HG03521 (cell line): ENCODE measurements at regions not wholly inside any gene's neighbourhood (a gene's known extent, or its start where the extent isn't known, plus 50 kb on each side); places are given as distances from the start of the nearest gene placed in this dataset.
"Not testable (repeated sequence)": the region's sequence is repeated elsewhere in the genome, so short reads cannot be mapped to it uniquely, and the experiment has no call there.

Source experiments
- ATAC-seq: cut with Tn5 transposase; IDR thresholded peaks from one replicate; pipeline ENCODE4 v1.9.1; 2021; ENCODE audit warnings: mild to moderate bottlenecking, moderate library complexity; ENCODE audit not compliant: unreplicated experiment

DNA sequence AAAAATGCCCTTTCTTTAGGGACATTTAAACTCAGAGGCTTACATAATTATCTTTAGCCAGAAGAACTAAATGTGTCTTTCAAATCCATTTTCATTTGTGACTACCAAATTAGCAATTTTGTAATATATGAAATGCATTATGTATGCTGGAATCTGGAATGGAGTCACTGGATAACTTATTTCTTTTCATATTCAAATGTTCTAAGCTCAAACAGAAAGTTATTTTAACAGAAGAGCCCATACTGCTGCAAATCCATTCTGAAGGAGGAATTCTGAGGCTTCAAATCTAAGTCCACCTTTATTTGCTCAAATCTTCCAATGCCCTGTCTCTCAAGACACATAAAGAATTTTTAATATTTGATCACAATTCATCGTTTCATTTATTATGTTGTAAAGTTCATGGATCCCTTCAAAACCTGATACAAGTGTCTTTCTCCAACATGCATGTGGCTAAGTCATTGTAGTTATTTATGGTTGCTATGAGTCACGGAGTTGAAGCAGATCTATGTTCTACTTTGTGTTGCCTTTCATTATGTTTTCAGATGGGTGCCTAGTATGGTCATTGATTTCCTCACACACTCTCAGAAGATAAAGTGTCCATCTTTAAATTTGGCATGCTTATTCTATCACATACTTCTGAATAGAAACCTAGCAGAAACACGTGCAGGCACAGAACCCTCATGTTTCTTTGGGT, 214.8 kb upstream of the GCFC2 start:
- ATAC-seq, result no peak

DNA sequence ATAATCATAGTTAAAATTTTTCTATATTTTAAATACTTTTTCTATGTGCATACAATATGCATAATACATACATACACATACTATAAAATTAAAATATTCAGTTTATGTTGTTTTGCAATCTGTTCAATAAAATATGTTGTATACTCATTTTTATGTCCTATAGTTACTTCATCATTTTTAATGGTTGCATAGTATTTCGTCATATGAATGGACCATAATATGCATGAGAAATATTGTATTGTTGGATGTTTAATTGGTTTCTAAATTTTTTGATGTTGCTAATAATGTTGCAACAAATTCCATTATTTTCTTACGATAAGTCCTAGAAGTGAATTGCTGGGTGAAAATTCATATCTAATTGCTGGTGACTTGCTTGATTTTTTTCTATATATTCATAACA, 211.5 kb upstream of the GCFC2 start:
- ATAC-seq, result no peak

DNA sequence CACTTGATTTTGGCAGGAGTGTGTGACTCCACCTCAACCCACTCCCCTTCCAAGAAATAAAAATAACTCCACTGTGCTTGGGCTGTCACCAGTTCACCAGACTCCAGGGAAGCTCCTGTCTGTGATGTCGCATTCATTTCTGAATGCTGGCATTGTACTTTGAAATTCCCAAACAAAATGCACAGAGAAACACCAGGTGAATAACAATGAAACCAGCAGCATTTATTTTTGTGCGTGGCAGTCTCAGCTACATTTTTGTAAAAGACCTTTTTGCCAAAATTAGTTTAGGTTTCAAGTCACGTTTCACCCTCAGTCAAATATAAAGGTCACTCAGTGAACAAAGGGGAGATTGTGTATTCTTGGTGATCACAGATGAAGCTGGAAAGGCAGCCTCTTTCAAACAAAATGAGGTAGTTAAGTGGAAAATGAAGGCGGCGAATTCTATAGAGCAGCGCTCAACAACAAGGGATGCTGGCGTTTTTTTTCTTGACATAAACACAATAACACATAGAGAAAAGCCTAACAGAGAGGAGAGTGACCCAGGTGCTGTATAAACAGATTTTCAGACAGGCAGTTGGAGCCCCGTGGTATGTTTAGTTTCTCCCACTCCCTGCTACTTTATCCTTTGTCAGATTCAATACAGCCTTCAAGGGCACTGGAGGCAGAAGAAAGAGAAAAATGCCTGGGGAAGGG, 210.3 kb upstream of the GCFC2 start:
- ATAC-seq, result no peak

DNA sequence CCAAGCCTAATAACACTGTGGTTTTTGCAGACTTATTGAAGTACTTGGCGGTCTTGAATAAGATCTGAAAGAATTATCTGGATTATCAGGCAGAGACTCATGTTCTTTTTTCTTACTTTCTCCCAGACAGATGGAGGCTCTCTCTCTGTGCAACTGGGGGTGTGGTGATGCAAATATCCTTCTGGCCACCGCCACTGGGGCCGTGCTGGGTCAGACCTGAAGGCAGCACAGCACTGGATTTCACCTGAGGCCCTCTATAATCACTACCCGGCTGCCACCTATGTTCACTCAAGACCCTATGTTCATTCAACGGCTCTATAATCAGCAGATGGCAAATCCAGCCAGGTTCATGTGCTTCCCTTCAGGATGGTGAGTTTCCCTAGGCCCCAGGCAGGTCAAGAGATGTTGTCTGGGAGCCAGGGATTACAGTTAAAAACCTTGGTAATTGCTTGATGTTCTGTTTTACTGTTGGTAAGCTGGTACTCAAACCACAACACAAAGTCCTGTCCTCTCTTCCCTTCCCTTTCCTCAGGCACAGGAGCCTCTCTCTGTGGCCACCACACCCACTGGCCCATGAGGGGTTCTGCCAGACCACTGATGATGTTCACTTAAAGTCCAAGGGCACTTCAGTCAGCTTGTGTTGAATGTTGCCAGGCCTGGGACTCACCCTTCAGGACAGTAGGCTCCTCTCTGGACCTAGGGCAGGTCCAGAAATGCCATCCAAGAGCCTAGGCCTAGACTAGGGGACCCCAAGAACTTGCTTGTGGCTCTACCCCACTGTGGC, 205.3 kb upstream of the GCFC2 start:
- no peak for ATAC-seq

DNA sequence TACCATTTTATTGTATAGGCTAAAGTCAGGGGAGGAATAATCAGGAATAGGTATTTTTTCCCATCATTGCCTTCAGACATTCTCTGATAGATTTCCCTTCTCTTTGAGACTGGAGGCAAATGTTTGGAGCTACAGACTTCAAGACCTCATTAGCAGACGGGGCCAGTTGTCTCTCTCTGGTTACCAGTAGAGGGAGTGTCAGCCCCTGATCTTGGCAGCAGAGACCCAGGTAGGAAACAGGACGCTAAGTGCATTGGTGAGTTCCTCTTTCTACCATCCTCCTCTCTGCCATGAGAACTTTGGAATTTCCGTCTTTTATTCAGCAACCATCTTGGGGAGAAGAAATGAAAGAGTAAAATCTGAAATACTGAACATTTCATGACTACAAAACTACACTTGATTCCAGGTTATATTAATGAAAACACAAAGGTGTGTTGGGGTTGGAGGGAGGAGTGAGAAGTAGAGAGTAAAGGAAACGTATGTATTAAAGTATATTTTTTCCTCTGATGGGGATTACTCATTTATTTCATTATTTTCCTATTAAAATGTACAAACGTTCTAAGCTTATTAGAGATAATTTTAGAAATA, 186.2 kb upstream of the GCFC2 start:
- peak; percentile 77 for ATAC-seq

DNA sequence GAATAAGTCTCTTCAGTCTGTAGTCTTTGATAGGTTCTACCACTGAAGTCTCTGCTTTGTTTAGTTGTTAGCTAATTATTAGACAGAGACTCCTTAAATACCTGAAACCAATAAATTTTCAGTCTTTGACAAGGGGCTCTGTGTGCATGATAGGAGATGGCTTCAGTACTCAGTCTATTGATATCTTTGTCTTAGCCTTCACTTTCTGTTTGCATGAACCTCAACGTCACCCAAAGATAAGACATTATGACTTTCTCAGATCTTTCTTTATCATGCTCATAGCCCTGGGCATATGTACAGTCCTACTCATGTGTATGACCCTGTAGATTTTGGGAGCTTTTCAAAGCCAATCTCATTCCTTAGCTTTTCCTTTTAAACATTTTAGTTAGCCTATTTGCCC, 183.5 kb upstream of the GCFC2 start:
- peak; percentile 39 for ATAC-seq

DNA sequence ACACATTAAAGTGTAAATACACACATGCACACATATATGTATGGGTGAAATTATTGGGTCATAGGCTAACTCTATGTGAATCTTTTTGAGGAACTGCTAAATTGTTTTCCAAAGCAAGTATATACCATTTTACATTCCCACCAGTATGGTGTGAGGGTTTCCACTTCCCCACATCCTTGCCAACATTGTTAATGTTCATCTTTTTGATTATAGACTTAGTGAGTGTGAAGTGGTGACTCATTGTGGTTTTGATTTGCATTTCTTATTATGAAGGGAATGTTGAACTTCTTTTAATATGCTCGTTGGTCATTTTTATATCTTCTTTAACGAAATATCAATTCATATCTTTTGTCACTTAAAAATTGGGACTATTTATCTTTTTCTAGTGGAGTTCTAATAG, 181.8 kb upstream of the GCFC2 start:
- no peak for ATAC-seq

DNA sequence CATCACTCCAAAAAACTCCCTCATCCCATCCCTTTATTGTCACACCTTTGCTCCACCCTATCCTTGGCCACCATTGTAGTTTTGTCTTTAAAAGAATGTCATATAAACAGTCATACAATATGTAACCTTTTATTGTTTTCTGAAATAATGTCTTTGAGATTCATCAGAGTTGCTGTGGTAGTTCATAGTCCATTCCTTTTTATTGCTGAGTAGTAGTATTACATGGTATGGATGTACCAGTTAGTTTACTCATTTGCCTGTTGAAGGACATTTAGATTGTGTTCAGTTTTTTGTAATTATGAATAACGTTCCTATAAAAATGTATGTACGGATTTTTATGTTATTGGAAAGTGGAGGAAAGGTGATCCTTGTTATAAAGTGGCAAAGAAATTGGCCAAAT, 171.8 kb upstream of the GCFC2 start:
- ATAC-seq, result no peak

DNA sequence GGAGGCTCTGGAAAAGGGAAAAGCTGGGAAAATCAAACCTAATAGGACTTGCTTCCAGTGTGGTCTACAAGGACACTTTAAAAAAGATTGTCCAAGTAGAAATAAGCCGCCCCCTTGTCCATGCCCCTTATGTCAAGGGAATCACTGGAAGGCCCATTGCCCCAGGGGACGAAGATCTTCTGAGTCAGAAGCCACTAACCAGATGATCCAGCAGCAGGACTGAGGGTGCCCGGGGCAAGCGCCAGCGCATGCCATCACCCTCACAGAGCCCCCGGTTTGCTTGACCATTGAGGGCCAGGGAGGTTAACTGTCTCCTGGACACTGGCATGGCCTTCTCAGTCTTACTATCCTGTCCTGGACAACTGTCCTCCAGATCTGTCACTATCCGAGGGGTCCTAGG, 164.9 kb upstream of the GCFC2 start:
- not testable (repeated sequence) for ATAC-seq

DNA sequence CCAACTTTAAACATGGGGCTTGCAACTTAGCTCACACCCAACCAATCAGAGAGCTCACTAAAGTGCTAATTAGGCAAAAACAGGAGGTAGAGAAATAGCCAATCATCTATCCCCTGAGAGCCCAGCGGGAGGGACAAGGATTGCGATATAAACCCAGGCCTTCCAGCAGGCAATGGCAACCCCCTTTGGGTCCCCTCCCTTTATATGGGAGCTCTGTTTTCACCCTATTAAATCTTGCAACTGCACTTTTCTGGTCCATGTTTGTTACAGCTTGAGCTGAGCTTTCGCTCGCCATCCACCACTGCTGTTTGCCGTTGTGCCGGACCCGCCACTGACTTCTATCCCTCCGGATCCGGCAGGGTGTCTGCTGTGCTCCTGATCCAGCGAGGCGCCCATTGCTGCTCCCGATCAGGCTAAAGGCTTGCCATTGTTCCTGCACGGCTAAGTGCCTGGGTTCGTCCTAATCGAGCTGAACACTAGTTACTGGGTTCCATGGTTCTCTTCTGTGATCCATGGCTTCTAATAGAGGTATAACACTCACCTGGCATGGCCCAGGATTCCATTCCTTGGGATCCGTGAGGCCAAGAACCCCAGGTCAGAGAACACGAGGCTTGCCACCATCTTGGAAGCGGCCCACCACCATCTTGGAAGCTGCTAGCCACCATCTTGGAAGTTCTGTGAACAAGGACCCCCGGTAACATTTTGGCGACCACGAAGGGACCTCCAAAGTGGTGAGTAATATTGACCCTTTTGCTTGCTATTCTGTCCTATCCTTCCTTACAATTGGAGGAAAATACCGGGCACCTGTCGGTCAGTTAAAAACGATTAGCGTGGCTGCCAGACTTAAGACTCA, 161.3 kb upstream of the GCFC2 start:
- ATAC-seq, result not testable (repeated sequence)

DNA sequence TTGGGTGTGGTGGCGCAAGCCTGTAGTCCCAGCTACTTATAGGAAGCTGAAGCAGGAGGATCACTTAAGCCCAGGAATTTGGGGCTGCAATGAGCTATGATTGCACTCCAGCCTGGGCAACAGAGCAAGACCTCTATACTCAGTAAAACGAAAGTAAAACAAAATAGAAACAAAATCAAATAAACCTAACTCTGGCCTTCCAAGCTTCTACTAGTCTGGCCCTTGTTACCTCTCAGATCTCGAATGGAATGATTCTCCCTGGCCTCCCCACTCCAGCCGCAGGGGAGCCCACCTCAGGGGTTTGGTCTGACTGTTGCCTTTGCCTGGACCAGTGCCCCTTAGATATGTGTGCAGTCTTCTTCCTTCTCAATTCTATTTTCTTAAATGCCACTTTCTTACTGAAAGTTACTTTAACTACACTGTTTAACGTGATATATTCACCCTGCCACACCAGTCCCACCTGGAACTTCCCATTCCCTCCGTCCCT, 160.0 kb upstream of the GCFC2 start:
- no peak for ATAC-seq

DNA sequence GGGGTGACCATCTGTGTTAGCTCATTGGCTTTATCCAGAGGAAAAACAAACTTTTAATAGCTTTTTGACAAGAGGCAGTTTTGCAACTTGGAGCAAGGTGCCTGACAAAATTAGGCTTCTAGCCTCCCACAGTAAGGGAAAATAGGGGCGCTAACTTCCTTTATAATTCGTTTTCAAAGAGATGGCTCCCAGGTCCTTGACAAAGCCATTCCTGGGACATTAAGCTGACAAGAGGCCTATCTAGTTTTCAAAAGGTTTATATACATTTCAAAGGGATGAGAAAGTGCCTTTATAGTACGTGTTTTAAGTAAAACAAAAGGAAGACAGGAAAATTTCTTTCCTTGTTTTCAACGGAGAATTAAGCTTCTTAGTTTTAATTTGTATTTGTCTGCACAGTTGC, 159.4 kb upstream of the GCFC2 start:
- ATAC-seq, result no peak

DNA sequence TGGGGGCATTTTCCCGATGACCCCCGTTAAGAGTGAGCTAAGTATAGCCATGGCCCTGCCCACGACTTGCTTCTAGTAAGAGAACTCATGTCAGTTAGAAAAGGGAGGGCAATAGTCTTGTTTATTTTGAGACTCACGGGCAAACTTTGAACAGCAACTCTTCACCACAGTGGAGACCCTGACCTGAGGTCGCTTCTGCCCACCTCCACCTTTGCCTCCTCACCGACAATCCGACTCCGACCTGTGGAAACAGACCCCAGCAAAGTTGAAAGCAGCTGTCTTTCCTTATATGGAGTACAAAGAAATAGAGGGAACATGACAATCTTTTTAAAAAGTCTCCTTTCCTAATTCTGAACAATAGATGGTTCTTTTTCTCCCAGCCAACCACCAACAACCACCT, 155.0 kb upstream of the GCFC2 start:
- ATAC-seq, result no peak

DNA sequence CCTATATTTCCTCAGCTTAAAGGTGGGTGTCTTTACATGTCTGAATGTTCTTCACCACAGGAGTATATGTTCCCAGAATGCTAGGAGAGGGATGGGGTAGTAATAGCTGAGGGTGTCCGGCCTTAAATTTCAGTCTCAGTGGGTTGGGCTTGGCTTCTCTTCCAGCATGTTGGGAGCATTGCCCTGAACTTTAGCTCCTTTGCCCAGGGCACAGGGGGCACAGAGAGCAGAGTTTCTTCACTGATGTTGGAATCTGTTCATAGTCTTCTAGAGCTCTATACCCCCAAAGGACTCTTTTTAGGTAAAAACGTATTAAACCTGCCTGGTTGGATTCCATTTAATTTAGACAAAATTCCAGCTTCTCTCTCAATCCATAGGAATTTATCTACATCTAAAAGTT, 154.4 kb upstream of the GCFC2 start:
- no peak for ATAC-seq

DNA sequence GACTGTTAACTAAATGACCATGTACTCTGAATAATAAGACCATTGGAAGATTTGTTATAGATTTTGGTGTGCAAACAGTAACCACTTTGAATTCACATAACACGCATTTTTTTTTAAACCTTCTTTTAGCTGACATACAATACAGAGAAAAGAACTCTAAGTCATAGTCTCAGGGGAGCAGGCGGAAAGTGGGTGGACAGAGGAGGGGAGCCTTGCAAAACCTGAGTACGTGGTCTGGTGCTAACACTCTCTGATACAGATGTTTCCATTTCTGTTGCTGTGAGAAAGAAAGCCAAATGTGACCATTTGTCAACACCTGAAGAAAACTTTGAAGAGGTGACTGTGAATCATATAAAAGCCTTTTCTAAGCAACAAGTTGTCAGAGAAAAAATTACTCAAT, 151.8 kb upstream of the GCFC2 start:
- ATAC-seq, result no peak

DNA sequence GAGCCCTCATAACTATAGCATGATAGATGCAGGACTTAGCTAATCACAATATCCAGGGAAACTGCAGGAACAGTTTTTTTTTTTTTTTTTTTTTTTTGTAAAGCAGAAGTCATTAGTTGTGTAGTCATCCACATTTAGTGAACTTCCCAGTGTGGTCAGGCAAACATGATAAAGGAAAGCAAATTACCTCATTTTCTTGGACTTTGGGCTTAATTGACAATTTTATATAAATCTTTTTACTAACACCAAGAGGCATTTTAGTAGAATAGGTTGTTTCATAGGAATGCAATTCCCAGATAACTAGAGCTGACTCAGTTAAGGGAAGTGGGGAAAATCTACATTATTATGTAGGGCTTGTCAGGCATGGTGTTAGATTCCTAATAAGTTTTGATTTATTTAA, 142.7 kb upstream of the GCFC2 start:
- ATAC-seq, result no peak

DNA sequence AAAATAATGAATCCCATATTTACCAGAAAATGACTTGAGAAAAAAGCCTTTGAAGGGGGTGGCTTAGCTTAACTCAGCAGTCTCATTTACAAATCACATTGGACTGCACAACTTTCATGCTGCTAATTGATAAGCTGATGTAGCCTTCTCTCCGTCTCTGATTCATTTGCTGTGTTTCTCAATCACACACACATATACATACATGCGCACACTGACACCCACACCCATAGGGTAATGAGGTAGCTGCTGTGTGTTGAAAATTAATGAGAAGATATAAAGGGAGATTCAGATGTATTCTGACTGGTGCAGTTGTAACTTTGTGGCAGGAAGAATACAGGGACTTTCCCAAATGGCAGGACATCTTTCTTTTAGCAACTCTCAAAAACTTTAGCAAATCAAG, 141.9 kb upstream of the GCFC2 start:
- ATAC-seq, result no peak

DNA sequence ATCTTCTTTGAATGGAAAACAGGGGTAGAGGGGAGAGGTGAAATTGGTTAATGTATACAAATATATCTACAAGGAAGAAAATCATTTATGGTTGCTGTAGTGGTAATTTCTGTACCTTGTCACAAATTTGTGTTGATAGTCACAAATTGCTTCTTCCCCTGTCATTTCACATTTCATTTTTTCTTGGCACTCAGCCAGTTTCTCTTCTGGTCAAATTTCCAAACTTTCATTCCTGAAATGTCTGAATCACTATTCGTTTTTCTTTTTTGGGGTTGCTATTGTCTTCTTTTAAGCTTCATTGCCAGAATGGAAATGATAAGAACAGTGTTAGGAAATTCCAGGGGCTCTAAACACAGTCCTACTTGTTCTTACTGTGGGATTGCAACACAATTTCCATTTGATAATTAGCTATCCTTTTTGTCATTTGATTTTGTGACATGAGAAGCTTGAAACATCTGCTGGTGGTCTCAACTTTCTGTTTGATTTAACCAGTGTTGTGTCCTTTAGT, 136.0 kb upstream of the GCFC2 start:
- no peak for ATAC-seq

DNA sequence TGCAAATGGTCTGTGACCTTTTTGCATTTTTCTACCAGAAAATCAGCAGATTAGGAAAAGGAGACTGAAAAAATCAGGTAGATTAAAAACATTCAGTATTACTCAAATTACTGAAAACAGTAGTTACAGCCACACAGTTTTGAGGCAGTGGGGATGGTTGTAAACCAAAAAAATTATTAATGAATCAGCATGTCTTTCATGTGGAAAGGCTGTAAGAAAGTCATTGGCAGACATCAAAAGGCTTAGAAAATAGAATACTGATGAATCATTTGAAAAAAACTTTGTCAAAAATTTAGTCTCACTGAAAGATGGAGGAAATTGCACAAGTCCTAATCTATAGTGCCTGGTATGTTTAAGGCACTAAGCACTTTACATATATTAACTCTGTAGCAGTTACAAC, 133.9 kb upstream of the GCFC2 start:
- no peak for ATAC-seq

DNA sequence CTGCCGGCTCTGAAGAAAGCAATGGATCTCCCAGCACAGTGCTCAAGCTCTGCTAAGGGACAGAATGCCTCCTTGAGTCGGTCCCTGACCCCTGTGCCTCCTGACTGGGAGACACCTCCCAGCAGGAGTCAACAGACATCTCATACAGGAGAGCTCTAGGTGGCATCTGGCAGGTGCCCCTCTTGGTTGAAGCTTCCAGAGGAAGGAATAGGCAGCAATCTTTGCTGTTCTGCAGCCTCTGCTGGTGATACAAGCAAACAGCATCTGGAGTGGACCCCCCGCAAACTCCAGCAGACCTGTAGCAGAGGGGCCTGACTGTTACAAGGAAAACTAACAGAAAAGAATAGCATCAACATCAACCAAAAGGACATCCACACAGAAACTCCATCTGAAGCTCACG, 123.9 kb upstream of the GCFC2 start:
- not testable (repeated sequence) for ATAC-seq
